Activated CD8-positive, alpha-beta memory T cell treated with anti-CD3 and anti-CD28 coated beads for 1 hour (primary cell): ENCODE measurements at regions not wholly inside any gene's neighbourhood (a gene's known extent, or its start where the extent isn't known, plus 50 kb on each side); places are given as distances from the start of the nearest gene placed in this dataset.
"Not testable (repeated sequence)": the region's sequence is repeated elsewhere in the genome, so short reads cannot be mapped to it uniquely, and the experiment has no call there.

Experiments
- DNase-seq, 2 donors: peaks; one replicate each; pipeline ENCODE4 v3.0.0-alpha.2; 2020; ENCODE audit warnings: low read depth in 1 of 2; ENCODE audit errors: extremely low read depth in 1 of 2

GRCh38 chr9:31377358-31377757 is 1007.1 kb upstream of the ACO1 start:
- no peak for DNase-seq

- no peak for DNase-seq
Observed at GRCh38 chr9:31388660-31389059, 995.8 kb upstream of the ACO1 start.

DNA sequence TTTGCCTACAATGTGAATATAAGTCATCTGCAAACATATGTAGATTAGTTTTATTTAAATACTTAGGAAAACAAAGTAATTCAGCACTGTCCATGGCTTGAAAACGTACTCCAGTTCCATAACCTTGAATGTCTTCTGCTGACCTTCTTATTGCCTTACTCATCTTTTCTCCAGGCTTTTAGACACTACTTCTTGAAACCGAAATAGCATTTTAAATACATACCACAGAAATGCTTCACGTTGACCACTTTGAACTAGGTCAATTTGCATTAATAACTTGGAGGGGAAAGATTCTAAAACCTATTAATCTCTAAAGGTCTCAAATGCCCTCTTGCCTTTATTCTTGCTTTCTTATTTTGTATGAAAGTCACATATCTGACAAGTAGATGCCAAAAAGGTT is 995.4 kb upstream of the ACO1 start:
- no peak for DNase-seq

DNA sequence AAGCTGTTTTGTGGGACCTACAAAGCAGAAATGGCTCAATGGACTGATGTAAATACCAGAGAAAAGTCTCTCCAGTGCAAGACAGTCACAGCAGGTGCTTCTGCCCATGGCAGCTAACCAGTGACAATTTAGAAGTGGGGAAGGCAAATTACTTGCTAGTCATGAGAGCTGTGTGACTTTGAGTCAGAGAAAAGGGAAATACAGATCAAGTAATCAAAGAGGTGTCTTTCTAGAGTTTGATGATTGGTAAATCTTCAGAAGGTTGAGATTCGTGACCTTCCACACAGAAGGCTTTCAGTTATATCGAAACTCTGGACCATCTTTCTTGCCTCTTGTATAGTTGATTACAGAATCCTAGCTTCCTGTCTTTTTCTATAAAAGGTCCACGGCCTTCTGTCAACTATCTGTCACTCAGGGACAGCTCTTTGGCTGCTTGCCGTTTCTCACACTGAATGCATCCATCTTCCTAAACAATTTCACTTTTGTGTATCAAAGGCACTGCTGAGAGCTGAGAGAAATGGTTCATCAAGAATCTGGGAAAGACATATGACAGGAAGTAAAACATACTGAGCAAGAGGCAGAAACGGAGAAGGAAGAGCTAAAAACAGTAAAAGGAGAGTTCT is 993.9 kb upstream of the ACO1 start:
- no peak for DNase-seq

DNA sequence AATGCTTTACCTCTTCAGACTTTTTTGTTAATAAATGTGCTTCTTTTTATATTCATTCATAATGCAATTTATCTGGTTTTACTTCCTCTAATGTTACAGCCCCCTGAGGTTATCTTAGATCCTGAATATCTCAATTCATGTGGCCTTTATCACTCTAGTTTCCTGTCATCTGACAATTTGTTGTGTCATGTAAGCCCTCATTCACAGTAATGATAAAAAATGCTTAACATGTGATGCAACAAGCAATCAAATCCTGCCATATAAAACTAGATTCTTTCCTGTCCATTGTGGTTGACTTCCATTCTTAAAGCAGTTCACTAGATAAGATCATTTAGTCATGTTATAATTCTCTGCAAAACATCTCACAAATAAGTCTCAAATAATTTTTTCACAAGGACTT is 991.2 kb upstream of the ACO1 start:
- no peak for DNase-seq

GRCh38 chr9:31394015-31394473 is 990.4 kb upstream of the ACO1 start:
- DNase-seq = no peak

DNA sequence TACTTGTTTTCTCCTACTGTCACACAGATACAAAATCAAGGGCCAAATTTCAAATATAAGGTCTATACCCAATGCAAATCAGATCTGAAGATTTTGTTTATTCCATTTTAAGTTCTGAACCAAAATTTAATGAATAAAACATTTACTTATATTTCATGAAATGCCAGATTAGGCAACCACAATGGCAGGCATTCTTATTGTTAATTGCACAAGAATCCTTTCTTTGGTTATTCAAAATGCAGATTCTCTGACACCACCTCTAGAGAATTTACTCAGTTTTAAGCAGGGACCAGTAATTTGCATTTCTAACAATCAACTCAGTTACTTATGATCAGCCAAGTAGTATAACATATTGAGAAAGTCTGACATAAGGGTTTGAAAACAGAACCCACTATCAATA is 972.4 kb upstream of the ACO1 start:
- DNase-seq = no peak

- no peak for DNase-seq
Observed at GRCh38 chr9:31415164-31415563, 969.3 kb upstream of the ACO1 start.

DNA sequence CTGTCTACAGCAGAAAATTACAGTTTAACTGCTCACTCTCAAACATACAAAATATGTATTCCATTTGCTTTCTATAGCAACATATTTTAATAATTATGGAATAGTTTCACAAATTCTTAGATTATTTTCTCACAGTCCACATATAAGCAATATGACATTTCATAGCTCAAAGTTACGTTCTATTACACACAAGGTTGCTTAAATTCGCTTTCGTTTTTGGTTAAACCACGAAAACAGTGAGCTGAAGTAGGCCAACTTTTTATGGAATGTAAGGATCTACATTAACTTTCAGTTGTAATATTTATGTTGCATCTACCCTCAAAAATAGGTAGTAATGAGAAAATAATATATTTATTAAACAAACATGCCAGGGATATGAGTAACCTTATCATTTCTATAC is 966.0 kb upstream of the ACO1 start:
- DNase-seq = no peak

- not testable (repeated sequence) for DNase-seq
Observed at GRCh38 chr9:31443630-31444457, 940.6 kb upstream of the ACO1 start.

GRCh38 chr9:31445357-31445756 is 939.1 kb upstream of the ACO1 start:
- no peak for DNase-seq

DNA sequence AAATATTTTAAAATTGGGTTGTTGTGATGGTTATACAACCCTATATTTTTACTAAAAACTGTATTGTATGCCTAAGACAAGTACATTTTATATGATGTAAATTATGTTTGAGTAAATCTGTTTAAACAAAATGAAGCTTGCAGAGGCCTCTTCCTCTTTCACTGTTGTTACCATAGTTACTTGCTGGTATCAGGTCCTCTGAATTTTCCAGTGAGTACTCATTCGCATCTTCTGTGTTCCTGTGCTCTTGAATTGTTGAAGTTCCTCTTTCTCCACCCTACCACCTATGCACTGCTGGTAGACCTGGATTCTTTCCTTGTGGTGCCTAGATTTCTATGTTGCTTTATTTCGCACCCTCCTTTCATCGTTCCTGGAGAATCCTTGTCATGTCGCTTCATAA is 938.5 kb upstream of the ACO1 start:
- no peak for DNase-seq

GRCh38 chr9:31467075-31467474 is 917.4 kb upstream of the ACO1 start:
- DNase-seq = no peak

GRCh38 chr9:31470051-31470450 is 914.4 kb upstream of the ACO1 start:
- DNase-seq = no peak

DNA sequence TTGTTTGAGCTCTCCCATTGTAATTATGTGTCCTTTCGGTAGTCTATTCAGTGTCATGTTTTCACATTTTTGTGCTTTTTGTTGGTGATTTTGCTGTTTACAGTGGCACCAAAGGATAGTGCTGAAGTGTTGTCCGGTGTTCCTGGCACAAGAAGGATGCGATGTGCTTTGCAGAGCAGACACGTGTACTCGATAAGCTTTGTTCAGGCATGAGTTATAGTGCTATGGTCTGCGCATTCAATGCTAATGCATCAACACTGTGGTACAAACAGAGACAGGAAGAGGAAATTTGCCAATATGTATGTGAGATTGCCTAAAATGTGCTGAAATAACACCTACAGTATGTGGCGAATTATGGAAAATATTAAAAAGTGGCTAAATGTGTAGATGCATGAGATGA is 913.4 kb upstream of the ACO1 start:
- DNase-seq = no peak

- no peak for DNase-seq
Observed at GRCh38 chr9:31486630-31487029, 897.8 kb upstream of the ACO1 start.

- DNase-seq = no peak
Observed at GRCh38 chr9:31490551-31491106, 893.8 kb upstream of the ACO1 start.

GRCh38 chr9:31492229-31492628 is 892.2 kb upstream of the ACO1 start:
- no peak for DNase-seq

GRCh38 chr9:31500422-31500821 is 884.0 kb upstream of the ACO1 start:
- DNase-seq = no peak

DNA sequence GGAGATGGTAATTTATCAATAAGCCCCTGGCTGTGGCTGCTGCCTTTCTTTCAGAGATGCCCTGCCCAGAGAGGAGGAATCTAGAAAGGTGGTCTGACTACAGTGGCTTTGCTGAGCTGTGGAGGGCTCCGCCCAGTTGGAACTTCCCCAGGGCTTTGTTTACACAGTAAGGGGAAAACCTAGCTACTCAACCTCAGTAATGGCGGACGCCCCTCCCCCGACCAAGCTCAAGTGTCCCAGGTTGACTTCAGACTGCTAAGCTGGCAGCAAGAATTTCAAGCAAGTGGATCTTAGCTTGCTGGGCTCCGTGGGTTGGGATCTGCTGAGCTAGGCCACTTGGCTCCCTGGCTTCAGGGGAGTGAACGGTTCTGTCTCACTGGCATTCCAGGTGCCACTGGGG is 865.4 kb upstream of the ACO1 start:
- no peak for DNase-seq

- no peak for DNase-seq
Observed at GRCh38 chr9:31519424-31519823, 865.0 kb upstream of the ACO1 start.

DNA sequence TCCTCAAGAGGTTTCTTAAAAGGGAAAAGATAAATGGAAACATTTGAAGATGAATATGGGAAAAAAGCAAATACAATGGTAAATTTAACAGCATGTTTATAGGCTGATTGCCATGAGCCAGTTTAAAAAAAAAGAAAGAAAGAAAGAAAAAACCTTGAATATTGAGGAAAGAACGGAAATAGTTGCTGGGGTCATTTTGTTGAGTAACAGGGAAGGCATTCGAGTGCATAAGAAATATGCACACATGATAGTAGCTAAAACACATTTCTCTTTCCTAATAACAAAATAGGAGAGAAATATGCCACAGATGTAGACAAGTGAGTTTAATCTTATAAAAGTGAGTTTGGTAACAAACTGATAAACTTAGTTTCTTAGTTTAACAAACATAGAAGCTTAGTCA is 864.6 kb upstream of the ACO1 start:
- no peak for DNase-seq
